ENCODE measurements at regions not wholly inside any gene's neighbourhood (a gene's known extent, or its start where the extent isn't known, plus 50 kb on each side); places are given as distances from the start of the nearest gene placed in this dataset.

DNA sequence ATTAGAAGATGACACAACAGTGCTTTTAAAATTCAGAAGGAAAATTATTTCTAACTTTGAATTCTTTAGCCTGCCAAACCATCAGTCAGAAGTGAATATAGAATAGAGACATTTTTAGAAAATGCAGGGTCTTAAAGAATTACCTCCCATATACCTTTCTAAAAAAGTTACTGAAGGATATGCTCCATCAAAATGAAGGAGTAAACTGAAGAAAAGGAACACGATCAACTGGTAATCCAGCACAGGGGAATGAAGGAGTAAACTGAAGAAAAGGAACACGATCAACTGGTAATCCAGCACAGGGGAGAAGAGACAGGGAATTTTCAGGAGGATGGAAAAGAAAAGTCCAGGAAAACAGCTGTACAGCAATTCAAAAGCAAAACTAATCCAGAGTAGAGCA lies 75.4 kb upstream of the LDLRAD3 start:
- no peak for DNase-seq (ENCODE audit: low read depth in 2 of 2)
- TF ChIP-seq, protein P1, sequence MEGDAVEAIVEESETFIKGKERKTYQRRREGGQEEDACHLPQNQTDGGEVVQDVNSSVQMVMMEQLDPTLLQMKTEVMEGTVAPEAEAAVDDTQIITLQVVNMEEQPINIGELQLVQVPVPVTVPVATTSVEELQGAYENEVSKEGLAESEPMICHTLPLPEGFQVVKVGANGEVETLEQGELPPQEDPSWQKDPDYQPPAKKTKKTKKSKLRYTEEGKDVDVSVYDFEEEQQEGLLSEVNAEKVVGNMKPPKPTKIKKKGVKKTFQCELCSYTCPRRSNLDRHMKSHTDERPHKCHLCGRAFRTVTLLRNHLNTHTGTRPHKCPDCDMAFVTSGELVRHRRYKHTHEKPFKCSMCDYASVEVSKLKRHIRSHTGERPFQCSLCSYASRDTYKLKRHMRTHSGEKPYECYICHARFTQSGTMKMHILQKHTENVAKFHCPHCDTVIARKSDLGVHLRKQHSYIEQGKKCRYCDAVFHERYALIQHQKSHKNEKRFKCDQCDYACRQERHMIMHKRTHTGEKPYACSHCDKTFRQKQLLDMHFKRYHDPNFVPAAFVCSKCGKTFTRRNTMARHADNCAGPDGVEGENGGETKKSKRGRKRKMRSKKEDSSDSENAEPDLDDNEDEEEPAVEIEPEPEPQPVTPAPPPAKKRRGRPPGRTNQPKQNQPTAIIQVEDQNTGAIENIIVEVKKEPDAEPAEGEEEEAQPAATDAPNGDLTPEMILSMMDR (IDR thresholded peaks at IDR 0.05; ENCODE audit: low read depth, low read length) = no peak
- H3K4me3 ChIP-seq (replicated peaks in 1 of 2; ENCODE audit: low read depth in 2 of 2, low read length in 2 of 2) = no peak overlapping the region

DNA sequence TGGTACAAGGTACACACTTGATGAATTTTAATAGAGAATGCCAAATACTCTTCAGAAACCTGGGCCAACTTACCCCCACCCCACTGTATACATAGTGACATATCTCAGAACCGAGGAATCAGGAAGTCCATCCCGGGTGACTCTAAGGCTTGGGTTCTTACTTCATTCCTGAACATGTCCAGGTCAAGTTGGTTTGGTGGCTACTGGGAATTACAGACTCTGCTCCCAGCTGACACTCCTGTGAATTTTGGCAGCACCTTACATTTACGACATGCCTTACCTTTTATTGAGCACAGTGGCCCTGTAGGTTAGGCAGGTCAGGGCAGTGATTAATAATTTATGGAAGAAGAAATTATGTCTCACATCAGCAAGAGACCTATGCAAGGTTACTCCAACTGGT lies 70.1 kb upstream of the LDLRAD3 start:
- H3K4me3 ChIP-seq (replicated peaks in 1 of 2; ENCODE audit: low read depth in 2 of 2, low read length in 2 of 2) = no peak overlapping the region
- DNase-seq (ENCODE audit: low read depth in 2 of 2) = no peak
- TF ChIP-seq, protein P1 (IDR thresholded peaks at IDR 0.05; ENCODE audit: low read depth, low read length) = no peak

DNA sequence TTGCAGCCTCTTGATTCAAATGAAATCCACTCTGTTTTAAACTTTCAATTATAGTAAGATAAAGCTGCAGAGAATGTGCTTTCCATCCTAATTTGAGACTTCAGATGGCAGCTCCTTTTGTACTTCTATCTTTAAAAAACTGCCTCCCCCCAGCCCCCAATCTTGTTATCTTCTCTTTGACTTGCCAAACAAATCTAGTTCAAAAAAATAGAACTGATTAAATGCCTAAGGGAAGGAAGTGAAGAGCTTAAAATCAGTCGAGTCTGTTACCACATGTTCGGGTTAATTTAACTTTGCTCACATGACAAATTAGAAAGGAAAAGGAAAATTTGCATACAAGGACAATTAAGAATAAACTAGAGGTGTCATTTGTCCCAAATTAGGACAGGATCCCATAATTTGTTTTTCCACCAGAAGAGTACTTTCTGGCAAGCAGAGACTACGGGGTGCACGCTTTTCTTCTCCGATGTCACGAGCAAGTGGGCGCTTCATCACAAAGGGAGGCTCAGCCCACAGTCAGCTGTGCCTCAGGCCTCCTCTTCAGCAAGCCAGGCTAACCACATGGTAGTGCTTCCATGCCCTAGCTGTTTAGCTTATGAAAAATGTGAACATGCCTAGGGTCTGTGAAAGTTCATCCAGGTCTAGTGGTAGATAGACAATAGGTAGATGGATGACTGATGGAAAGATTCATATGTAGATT lies 69.0 kb upstream of the LDLRAD3 start:
- no peak for DNase-seq (ENCODE audit: low read depth in 2 of 2)
- TF ChIP-seq, protein P1 (IDR thresholded peaks at IDR 0.05; ENCODE audit: low read depth, low read length) = no peak
- no peak overlapping the region for H3K4me3 ChIP-seq (replicated peaks in 1 of 2; ENCODE audit: low read depth in 2 of 2, low read length in 2 of 2)

DNA sequence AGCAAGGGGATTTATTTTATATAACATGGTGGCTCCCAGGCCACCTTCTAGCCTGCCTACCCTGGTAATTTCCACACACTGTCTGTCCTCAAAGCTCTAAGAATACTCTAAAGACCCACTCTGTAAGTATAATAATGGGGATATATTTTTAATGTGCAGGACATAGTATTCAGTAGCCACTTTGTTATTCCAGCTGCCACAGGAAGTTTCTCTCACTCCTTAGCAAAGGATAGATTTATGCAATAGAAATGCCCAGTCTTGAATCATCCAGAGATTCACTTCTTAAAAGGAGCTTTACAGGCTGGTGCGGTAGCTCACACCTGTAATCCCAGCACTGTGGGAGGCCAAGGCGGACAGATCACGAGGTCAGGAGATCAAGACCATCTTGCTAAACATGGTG lies 68.4 kb upstream of the LDLRAD3 start:
- no peak overlapping the region for H3K4me3 ChIP-seq (replicated peaks in 1 of 2; ENCODE audit: low read depth in 2 of 2, low read length in 2 of 2)
- TF ChIP-seq, protein P1 (IDR thresholded peaks at IDR 0.05; ENCODE audit: low read depth, low read length) = no peak
- peak in 1 of 2 donors; percentile 25 for DNase-seq (ENCODE audit: low read depth in 2 of 2)

DNA sequence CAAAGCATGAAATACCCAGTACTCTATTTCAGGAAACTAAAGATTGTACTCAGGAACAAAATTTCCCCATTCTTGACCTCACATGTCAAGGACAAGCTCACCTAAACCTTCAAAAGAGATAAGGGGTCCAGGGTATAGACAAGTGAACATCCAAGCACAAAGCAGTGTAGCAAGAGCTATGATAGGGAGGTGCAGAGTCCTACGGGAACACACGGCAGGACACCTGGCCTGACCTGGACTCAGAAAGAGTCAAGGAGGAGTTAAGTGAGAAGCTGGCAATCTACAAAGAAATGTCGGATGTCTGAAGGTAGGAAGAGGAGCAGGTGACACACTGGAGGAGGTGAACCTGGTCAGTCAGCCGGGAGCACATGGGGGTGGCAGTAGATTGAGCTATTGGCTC lies 67.1 kb upstream of the LDLRAD3 start:
- no peak for DNase-seq (ENCODE audit: low read depth in 2 of 2)
- TF ChIP-seq, protein P1 (IDR thresholded peaks at IDR 0.05; ENCODE audit: low read depth, low read length) = no peak
- H3K4me3 ChIP-seq (replicated peaks in 1 of 2; ENCODE audit: low read depth in 2 of 2, low read length in 2 of 2) = no peak overlapping the region

DNA sequence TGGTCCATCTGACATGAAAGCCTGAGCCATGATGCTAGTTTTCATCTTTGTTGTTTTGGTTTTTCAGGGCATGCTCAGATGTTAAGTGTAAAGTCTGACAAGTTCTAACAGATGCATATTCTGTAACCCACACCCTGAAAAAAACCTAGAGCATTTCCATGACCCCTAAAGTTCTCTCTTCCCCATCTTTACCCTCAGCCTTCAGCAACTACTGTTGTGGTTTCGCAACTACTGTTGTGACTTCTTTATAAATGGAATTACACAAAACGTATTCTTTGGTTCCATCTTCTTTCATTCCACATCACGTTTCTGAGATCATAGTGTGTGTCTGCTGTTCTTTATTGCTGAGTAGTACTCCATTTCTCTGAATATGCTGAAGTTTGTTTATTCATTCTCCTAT lies 65.1 kb upstream of the LDLRAD3 start:
- TF ChIP-seq, protein P1 (IDR thresholded peaks at IDR 0.05; ENCODE audit: low read depth, low read length) = no peak
- DNase-seq (ENCODE audit: low read depth in 2 of 2) = no peak
- no peak overlapping the region for H3K4me3 ChIP-seq (replicated peaks in 1 of 2; ENCODE audit: low read depth in 2 of 2, low read length in 2 of 2)

DNA sequence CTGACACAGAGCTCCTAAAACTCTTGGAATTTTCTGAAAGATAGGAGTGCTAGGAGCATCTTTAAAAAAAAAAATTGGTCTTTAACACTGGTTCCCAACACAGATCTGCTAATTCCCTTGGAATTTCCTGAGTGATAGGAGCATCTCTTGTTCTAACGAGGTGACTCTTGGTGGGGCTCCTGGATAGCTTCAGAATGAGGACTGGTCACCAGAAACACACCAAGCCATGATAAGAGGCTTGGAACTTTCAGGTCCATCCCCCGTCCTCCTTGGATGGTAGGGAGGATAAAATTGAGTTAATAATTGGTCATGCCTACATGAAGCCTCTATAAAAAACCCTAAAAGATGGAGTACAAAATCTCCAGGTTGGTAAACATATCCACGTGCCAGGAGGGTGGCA lies 64.5 kb upstream of the LDLRAD3 start:
- TF ChIP-seq, protein P1 (IDR thresholded peaks at IDR 0.05; ENCODE audit: low read depth, low read length) = no peak
- no peak overlapping the region for H3K4me3 ChIP-seq (replicated peaks in 1 of 2; ENCODE audit: low read depth in 2 of 2, low read length in 2 of 2)
- no peak for DNase-seq (ENCODE audit: low read depth in 2 of 2)

Measured in cardiac fibroblast (primary cell).